Gastroesophageal sphincter (tissue), 3 donors: ENCODE measurements at regions not wholly inside any gene's neighbourhood (a gene's known extent, or its start where the extent isn't known, plus 50 kb on each side); places are given as distances from the start of the nearest gene placed in this dataset.
"Not testable (repeated sequence)": the region's sequence is repeated elsewhere in the genome, so short reads cannot be mapped to it uniquely, and the experiment has no call there.

Experiments used
- CTCF ChIP-seq, 4 experiments: fragments of 200-600 bp in 2 of 4; fragments of 450-650 bp in 2 of 4; sonication (generic) in 1 of 4; IDR thresholded peaks; one replicate each; pipeline ENCODE4 v1.5.1; 2017 to 2019; ENCODE audit warnings: antibody characterized with exemption in 4 of 4, mild to moderate bottlenecking in 2 of 4, moderate library complexity in 2 of 4
- POLR2A ChIP-seq, 2 donors: fragments of 450-650 bp; IDR thresholded peaks; one replicate each; pipeline ENCODE4 v1.6.1; 2017; ENCODE audit warnings: antibody characterized with exemption in 2 of 2, mild to moderate bottlenecking in 2 of 2, moderate library complexity in 1 of 2
- POLR2AphosphoS5 ChIP-seq: sonication (generic); formaldehyde crosslinking; IDR thresholded peaks from one replicate; pipeline ENCODE4 v1.6.1; 2017; ENCODE audit warnings: antibody characterized with exemption

GRCh38 chr1:118377183-118377582 lies 192.2 kb upstream of the SPAG17 start:
- not testable (repeated sequence) for TF ChIP-seq POLR2AphosphoS5; CTCF (IDR thresholded peaks at IDR 0.05); POLR2A (IDR thresholded peaks at IDR 0.05)
